ENCODE measurements at regions not wholly inside any gene's neighbourhood (a gene's known extent, or its start where the extent isn't known, plus 50 kb on each side); places are given as distances from the start of the nearest gene placed in this dataset.

DNA sequence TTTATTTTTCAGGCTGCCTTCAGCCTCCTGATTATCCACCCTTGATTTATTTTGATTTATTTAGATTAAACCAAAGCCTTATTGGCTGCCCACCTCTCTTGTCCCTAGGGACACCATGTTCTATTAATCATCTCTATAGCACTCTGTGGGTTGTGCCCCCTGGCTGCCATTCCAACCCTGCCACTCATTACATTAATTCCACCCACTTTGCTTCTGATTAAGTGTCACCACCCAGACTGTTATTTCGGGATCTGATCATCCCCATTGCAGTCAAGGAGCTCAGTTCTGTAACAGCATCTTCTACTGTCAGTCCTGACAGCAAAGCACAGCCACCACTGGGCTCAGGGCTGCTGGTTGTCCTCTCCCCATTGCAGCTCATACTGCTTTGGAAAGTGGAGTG lies 175.1 kb upstream of the DDX18 start:
- no peak for DNase-seq (ENCODE audit: low spot score)

DNA sequence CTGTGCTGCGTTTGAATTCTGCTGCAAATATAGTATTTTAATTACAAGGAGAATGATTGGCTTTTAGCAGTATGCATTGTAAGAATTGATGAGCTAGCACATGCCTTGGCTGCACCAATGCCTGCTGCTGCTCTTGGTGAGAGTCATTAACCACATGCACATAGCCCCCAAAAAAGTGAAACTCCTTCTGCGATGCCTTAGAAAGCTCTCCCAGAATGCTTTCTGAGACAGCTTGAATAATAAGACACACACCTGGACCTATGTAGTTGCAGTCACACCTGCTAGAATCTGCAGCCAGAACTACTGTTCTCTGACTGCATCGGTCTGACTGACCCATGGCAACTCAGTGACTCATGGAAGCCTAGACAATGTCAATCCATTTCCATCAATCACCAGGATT lies 170.1 kb upstream of the DDX18 start:
- no peak for DNase-seq (ENCODE audit: low spot score)

DNA sequence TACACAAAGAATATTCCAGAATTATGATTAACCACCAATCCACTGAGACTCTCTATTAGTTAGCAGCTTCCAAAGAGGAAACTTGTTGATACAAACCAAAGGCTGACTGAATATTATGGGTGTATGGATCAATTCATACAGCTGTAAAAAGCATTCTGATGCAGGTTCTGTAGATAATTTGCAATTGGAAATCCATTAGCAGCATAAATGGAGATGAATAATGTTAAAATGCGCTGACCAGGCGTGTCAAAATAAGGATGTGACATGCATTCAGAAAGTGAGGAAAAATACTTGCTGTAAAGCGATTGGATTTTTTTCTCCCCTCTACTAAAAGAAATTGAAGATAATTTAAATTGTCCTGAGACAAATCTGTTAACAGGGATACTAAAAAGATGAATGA lies 169.0 kb upstream of the DDX18 start:
- DNase-seq (ENCODE audit: low spot score): no peak

DNA sequence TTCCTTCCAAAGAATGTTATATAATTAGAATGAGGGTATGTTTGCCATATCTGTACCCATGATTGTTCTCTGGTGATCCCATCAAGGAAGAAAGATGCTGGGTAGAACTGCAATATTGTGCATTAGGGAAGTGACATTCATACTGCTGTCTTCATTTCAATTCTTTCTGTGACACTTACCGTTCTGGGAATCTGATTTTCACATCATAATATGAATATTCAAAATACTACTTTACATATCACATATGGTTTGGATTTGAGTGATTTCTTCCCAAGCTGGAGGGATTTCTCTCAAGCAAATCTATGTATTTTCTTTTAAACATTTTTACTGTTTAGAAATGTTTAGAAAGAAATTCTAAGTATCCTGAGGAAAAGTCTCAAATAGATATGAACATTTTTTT lies 168.4 kb upstream of the DDX18 start:
- DNase-seq (ENCODE audit: low spot score): no peak

DNA sequence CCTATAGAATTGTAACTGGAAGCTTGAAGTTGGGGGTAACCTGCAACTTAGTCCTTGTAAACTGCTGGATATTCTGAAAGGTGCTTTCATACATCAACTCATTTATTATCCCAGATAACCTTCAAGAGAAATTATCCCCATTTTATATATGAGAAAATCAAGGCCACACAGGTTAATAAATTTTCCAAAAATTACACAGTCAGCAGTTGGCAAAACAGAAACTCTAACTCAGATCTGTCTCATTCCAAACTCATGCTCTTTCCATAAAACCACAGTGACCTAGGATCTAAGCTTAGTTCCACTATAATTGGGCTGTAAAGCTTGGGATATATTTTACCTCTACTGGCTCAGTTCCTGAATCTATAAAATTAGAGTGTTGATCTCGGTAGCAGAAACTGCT lies 167.6 kb upstream of the DDX18 start:
- DNase-seq (ENCODE audit: low spot score): no peak

DNA sequence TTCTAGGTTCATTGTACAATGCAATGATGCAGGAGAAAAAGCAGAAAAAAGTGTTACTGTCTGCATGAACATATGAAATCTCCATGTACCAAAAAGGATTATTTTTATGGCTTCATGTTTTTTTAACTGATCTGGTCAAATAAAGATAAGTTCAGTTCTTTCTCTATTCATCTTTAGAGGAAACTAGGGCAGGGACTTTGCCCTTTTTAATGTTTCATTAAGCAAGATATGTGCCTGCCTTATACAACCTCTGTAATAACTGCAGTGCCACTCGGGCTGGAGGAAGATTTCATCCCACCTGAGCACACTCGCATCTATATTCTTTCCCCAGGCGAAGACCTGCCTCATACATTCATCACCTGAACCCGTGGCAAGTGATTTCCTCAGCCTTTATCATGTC lies 157.9 kb upstream of the DDX18 start:
- no peak for DNase-seq (ENCODE audit: low spot score)

DNA sequence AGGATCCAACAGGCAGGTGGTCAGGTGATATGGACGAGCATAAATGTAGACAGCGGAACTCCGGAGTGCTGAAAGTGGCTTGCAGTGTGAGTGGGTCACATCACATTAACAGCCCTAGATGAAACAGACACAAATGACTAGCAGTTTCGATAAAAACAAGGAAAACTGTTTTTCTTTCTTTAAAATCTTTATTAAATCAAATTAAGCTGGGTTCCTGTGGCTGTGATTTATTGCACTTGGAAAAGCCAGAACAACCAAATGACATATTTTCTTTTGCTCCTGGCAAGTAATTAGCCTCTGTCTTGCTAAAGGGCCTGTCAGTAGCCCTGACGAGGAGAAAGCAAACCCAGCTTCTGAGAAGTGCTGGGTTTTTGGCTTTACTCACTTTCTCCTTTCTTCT lies 152.9 kb upstream of the DDX18 start:
- no peak for DNase-seq (ENCODE audit: low spot score)

DNA sequence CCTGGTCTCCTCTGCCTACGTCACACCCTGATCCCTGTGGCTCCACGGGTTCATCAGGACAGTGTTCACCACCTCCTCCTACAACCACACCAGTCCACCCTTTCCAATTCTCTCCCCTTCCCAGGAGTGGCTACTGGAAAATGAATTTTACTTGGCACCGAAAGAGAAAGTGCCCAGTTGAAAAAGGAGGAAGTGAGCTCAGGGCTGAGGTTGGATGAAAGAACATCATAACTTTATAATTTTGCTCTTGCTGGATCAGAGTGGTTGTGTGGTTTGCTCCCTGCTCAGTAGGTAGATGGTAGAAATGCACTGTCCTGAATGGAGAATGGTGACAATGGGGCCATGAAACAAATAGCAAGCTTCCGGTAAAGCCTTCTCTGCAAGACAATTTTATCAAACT lies 140.3 kb upstream of the DDX18 start:
- no peak for DNase-seq (ENCODE audit: low spot score)

DNA sequence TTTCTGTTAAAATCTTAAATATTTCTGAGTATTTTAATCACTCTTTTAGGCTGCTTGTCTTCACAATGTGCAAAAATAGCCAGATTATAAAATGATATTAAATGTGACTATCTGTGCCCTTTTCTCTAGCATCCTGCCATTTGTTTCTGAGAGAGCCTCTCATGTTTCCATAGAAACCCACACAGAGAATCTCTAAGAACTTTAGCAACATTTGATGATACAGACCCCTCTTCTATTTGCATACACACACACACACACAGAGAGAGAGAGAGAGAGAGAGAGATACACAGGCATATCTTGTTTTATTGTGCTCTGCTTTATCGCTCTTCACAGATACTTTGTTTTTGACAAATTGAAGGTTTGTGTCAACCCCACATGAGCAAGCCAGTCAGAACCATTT lies 134.5 kb upstream of the DDX18 start:
- no peak for DNase-seq (ENCODE audit: low spot score)

DNA sequence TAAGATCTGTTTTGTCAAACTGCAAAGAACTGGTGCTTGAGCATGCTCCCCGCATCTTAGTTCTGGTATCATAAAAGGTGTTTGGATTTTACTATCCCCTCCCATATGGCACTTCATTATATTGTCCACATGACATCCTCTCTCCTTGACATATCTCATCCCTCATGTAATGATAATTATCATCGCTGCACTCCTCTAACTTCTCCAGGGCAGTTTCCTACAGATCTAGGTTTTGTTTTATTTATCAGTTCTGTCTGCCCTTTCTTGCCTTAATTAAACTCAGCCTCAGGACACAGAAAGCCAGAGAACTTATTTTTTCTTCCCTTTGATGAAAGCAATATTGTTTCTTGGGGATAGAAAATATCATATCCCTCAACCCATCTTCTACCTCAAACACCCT lies 129.6 kb upstream of the DDX18 start:
- DNase-seq (ENCODE audit: low spot score): no peak

DNA sequence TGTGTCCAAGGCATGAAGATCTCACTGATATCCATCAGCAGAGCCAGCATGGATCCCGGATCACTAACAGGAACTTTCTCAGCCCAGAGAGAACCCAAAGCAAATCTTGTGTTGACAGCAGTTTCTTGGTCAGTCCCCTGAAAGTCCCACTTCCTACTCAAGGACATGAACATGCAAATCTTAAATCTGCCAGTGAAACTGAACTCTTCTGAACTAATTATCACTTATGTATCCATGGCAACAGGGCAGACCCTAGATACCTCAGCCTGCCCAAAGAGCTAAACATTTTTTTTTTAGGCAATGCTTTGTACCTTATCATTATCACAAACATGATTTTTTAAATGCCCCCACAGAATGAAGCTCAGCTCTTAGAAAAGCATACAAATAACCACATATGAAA lies 127.8 kb upstream of the DDX18 start:
- DNase-seq (ENCODE audit: low spot score): no peak

DNA sequence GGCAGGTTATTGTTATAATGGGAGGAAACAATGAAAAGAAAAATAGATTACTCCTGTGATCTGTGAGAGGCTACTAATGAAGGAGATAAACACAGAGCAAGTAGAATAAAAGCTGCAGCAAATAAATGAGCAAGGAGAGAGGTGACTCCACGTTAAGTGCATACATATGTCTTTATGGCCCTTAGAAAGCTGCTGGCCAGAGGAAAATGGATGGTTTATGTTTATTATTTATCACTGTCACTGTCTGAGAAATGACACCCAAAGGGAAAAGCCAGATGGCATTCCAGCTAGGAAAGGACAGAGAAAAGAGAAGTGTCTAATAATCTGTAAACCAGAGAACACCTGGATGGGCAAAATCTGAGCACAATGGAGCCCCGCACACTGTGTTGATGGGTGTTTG lies 122.9 kb upstream of the DDX18 start:
- DNase-seq (ENCODE audit: low spot score): no peak

DNA sequence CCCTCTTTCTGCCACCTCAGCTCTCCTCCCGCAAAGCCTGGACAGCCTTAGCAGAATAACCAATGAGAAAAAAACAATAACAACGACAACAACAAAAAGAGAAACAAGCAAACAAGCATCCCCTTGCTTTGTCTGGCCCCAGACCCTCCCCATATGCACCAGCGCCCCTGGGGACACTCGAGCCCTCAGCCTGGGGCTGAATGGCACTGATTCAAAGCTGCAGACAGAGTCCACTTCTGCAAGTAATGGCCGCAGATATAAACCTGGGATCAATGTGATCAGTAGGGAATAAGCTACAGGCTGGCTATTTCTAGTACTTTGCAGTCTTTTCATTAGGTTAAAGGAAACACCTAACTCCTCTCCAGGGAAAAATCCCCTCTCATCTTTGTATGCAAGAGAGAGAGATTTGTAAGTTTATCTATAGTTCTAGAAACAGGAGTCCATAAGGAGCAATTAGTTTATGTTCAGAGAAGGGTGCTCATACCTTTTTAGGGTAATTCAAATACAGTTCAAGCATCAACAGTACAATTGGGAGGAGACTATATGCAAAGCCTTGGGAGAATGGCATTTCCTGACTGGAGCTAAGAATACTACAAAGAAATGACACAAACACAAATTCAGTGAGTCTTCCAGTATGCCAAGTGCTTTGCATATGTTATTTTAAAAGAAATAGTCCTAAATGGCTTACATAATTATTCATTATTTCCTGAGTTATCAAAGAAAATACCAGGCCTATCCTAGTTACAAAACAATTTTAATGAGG lies 122.3 kb upstream of the DDX18 start:
- no peak for DNase-seq (ENCODE audit: low spot score)

DNA sequence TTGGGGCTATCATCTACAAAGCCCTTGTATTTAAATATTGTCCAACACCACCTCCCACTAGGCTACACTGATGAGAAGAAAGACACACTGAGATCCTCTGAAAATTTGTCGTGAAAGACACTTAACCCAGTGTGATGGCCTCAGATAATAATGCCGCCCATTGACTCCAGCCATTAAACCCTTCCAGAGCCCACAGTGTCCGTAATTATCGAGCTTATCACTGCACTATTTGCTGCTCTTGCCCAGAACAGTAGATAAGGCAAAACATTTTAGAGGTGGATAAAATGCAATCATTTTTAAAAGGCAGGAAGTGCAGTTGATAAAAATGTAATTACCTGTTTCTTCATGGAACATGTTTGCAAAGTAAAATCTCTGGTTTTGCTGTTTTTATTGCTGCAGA lies 121.3 kb upstream of the DDX18 start:
- DNase-seq (ENCODE audit: low spot score): no peak

DNA sequence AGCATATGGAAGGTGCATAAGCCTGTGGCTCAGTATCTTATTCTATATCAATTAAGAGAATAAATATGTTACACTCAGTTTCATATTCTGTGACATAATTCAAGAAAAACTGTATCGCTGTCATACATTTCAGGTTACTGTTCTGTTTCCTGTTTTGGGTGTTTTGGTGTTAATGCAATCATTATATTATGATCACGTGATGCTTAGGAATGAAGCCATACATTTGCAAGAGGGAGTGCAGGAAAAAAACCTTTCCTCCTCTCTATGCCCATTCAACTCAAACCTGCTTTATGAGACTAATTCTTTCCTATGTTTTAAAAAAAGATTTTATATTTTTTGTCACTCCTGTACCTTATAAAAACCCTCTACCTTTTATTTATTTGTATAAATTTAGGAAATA lies 120.8 kb upstream of the DDX18 start:
- DNase-seq (ENCODE audit: low spot score): no peak

DNA sequence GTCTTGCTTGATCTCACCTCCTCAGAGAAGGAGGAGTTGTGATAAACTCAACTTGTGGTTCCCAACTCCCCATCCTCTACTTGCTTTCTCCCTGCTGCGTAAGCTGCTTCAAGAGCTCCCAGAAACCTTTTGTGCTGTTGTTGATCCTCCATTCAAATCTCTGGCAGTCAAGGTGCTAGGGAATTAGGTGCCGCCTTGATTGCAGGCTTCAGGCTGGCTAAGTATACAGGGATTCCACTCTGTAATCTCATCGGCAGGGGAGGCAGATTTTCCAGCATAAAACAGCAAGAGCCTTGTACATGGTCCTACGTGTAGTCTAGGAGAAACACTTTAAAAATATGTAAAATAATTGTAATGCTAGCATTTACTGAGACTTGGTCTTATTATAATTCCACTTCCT lies 116.2 kb upstream of the DDX18 start:
- no peak for DNase-seq (ENCODE audit: low spot score)

DNA sequence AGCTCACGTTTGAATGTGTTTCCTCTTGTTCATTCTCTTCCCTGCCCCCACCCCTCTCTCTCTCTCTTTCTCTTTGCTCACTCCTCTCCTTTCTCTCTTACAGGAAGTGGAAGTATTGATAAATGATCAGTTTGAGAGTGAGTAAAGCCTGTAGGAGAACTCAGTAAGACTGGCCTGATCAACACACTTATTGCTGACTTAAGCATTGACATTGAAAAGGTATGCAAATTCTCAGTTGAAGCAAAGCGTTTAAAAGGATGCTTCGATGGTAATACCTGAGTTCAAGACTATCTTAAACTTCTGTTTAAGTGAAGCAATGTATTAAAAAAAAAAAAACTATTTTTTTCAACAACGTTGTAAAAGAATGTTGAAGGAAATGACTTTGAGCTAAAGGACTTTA lies 115.7 kb upstream of the DDX18 start:
- no peak for DNase-seq (ENCODE audit: low spot score)

DNA sequence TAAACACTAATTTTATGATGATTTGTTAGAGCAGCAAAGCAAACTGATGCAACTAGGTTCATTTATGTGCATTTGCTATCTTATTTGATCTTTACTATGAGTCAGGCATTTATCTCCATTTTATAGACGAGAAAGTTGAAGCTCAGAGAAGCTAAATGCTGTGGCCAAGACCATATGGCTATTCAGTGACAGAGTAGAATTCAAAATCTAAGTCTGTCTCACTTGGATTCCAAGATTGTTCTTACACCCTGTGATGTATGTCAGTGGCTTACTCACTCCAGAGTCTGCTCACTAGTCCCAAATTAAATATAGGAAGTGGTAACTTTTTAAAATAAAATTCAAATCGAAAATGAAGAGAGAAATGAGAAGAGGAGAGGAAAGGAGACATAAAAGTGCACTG lies 114.0 kb upstream of the DDX18 start:
- DNase-seq (ENCODE audit: low spot score): no peak

DNA sequence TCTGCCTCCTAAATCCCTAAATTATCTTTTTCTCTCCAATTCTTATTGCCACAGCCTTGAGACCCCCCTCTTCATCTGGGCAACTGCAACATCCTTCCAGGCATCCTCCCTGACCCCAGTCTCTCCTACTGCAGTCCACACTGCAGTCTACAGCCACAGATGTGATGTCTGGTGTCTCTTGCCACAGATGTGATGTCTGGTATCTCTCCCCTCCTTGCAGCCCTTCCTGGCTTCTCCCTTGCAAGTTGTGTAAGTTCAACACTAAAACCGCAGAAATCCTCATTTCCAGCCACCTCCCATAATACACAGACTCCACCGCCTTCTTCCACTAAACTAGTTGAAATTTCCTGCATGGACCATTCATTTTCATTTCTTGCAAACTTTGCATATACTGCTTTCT lies 113.1 kb upstream of the DDX18 start:
- no peak for DNase-seq (ENCODE audit: low spot score)

DNA sequence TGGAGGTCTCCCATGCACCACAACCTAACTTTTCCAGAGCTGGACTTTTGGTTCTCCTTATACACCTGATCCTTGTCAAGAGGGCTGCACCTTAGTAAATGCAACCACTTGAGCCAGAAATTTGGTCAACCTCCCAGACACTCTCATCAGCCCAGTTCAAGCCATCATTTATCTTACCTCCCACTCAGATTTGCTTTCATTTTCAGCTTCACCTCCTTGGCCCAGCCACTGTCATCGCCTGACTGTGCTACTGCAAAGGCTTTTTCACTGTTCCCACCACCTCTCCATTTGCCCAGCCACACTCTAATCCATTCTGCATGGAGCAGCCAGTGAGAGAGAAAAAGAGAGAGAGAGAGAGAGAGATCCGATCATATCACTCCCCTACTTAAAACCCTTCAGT lies 112.4 kb upstream of the DDX18 start:
- DNase-seq (ENCODE audit: low spot score): no peak

DNA sequence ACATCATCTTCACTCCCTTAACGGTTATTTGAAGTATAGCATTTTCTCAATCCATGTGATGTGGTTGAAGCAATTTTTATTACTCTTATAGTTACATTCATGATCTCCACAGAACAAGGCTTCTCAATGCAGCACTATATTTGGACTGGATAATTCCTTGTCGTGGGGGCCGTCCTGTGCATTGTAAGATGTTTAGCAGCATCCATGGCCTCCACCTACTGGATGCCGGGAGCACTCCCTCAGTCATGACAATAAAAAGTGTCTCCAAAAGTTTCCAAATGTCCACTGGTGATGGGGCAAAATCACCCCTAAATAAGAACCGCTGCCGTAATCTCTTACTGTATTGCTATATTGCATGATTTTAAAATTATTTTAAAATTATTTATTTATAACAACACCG lies 110.6 kb upstream of the DDX18 start:
- no peak for DNase-seq (ENCODE audit: low spot score)

DNA sequence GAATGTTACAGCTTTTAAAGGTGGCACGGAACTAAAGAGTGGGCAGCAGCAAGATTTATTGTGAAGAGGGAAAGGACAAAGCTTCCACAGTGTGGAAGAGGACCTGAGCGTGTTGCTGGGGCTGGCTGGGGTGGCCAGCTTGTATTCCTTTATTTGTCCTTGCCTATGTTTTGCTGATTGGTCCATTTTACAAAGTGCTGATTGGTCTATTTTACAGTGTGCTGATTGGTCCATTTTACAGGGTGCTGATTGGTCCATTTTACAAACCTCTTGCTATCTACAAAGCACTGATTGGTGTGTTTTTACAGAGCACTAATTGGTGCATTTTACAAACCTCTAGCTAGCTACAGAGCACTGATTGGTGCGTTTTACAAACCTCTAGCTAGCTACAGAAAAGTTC lies 109.7 kb upstream of the DDX18 start:
- DNase-seq (ENCODE audit: low spot score): no peak

DNA sequence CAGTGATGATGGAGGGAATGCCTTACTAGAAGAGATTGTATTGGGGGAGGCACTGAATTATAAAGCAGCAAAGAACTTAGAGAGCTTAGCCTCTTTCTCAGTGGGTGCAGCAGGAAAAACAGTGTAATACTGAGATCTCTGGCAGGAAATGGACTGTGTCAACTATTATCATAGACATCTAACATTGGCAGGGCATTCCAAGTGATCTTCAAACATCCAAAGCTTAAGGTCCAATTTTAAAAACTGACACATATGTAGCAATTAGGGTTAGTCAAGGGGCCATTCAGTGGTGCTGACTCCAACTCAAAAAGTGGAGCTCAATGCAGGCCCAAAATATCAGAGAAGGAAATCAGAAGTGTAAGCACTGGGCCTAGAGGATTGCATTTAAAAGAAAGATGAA lies 106.6 kb upstream of the DDX18 start:
- DNase-seq (ENCODE audit: low spot score): no peak

DNA sequence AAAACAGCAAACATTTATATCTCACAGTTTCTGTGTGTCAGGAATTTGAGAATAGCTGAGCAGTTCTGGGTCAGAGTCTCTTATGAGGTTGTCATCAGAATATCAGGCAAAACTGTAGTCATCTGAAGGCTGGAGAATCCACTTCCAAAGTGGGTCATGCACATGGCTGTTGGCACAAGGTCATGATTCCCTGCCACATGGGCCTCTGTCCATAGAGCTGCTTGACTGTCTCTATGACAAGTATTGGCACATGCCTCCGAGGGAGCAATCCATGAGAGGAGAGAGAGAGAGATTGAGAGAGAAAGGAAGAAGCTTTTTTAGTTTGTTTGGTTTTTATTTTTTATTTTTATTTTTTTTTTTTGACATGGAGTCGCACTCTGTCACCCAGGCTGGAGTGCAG lies 101.8 kb upstream of the DDX18 start:
- no peak for DNase-seq (ENCODE audit: low spot score)

DNA sequence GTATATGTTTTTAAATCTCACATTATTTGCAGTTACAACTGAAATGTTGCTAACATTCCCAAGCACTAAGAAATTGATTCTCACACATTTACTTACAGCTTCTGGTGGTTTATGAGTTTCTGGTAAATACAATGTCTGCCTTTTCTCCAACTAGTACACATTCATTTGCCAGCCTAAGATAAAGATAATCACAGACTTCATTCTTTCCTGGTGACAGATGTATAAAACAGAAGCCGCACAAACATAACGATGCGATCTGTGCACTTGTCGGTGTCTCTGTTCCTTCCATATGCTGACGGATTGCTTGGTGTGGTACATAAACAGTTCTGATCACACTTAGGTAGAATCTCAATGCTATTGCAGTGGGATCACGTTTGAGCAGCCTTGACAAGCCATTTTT lies 100.4 kb upstream of the DDX18 start:
- no peak for DNase-seq (ENCODE audit: low spot score)

Data from LoVo (cell line).